ENCODE measurements at regions not wholly inside any gene's neighbourhood (a gene's known extent, or its start where the extent isn't known, plus 50 kb on each side); places are given as distances from the start of the nearest gene placed in this dataset.

DNA sequence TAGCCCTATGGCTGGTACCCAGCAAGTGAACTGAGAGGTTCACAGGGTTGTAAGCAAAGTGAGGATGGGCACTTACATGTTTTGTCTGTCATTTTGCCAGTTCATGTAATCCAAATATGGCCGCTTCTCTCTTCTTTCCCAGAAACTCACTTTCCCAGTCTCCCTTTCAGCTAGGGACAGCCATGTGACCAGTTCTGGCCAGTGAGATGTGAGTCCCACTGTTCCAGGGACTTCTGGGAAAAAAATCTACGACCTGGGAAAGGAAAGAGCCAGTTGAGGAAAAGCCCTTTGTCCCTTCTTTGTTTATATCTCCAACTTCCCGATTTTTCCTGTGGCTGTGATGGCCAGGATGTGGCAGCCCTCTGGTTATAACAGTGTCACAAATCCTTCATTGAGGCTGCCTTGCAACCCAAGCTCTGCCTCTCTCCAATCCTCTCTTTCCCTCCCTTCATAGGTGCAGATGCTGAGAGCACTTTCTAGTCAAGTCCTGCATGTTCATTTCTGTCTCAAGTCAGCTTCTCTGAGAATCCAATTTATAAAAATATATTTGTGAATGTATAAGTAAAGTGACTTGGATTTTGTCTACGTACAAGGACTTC, 148.6 kb upstream of the ZFP64 start:
- TF ChIP-seq, protein P1, sequence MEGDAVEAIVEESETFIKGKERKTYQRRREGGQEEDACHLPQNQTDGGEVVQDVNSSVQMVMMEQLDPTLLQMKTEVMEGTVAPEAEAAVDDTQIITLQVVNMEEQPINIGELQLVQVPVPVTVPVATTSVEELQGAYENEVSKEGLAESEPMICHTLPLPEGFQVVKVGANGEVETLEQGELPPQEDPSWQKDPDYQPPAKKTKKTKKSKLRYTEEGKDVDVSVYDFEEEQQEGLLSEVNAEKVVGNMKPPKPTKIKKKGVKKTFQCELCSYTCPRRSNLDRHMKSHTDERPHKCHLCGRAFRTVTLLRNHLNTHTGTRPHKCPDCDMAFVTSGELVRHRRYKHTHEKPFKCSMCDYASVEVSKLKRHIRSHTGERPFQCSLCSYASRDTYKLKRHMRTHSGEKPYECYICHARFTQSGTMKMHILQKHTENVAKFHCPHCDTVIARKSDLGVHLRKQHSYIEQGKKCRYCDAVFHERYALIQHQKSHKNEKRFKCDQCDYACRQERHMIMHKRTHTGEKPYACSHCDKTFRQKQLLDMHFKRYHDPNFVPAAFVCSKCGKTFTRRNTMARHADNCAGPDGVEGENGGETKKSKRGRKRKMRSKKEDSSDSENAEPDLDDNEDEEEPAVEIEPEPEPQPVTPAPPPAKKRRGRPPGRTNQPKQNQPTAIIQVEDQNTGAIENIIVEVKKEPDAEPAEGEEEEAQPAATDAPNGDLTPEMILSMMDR (IDR thresholded peaks at IDR 0.05; ENCODE audit: low read depth, low read length): no peak
- H3K4me3 ChIP-seq (ENCODE audit: low read depth, low read length): no peak overlapping the region
- in situ Hi-C loops (cut with HindIII; ENCODE audit: low sequenced_read_pairs): no loop called here
- DNase-seq (ENCODE audit: low read depth, low spot score): no peak

DNA sequence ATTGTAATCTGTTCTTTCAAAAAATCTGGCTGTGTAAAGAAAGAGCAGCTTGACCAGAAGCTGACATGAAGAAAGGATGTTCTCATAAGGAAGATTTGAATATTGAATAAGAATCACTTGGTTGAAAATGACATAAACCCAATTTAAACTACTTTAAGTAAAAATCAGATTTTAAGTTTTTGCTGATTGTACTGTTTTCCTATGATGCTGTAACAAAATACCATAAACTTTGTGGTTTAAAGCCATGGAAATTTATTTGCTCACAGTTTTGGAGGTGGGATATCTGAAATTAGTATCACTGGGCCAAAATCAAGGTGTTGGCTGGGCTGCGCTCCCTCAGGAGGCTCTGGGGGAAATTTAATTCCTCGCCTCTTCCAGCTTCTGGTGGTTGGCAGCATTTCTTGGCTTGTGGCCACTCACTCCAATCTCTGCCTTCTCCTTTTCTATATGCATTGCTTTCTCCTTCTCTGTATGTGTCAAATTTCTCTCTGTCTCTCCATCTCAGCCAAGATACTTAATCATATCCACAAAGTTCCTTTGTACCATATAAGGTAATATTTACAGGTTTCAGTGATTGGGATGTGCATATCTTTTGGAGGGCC, 141.2 kb upstream of the ZFP64 start:
- no peak overlapping the region for H3K4me3 ChIP-seq (ENCODE audit: low read depth, low read length)
- DNase-seq (ENCODE audit: low read depth, low spot score): no peak
- in situ Hi-C loops (cut with HindIII; ENCODE audit: low sequenced_read_pairs): no loop called here
- TF ChIP-seq, protein P1 (IDR thresholded peaks at IDR 0.05; ENCODE audit: low read depth, low read length): no peak

DNA sequence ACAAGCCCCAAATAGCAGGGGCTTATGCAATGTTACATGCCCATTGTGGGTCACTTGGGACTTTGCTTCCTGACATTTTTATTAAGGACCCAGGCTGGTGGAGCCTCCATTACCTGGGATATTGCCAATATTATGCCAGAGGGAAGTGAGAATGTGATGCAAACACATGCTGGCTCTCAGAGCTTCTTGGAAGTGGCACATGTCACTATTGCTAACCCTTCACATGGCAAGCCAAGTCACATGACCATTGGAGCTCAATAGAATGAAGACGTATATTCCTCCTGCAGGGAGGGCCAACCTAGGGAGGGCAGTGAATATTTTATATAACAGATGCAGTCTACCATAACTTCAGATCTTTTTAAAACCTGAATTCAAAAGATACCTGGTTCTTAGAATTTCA, 140.7 kb upstream of the ZFP64 start:
- no peak for DNase-seq (ENCODE audit: low read depth, low spot score)
- TF ChIP-seq, protein P1 (IDR thresholded peaks at IDR 0.05; ENCODE audit: low read depth, low read length): no peak
- in situ Hi-C loops (cut with HindIII; ENCODE audit: low sequenced_read_pairs): no loop called here
- no peak overlapping the region for H3K4me3 ChIP-seq (ENCODE audit: low read depth, low read length)

DNA sequence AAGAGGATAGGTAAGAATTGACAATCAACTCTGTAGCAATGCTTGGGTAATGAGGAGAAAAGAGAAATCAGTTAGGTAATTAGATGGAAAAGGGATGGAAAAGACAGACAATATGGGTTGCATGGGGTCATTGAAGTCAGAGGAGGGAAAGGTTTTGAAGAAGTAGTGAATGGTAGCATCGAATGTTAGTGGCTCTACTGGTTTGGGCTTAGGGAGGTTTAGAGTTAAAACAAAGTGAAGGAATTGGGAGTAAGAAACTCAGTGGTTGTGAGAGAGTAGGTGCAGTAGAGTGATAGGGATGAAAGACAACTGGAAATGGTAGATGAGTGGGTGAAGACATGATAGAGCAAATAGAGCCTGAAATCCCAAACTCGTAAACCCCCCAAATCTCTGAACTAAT, 140.1 kb upstream of the ZFP64 start:
- no peak overlapping the region for H3K4me3 ChIP-seq (ENCODE audit: low read depth, low read length)
- in situ Hi-C loops (cut with HindIII; ENCODE audit: low sequenced_read_pairs): no loop called here
- no peak for DNase-seq (ENCODE audit: low read depth, low spot score)
- TF ChIP-seq, protein P1 (IDR thresholded peaks at IDR 0.05; ENCODE audit: low read depth, low read length): no peak

DNA sequence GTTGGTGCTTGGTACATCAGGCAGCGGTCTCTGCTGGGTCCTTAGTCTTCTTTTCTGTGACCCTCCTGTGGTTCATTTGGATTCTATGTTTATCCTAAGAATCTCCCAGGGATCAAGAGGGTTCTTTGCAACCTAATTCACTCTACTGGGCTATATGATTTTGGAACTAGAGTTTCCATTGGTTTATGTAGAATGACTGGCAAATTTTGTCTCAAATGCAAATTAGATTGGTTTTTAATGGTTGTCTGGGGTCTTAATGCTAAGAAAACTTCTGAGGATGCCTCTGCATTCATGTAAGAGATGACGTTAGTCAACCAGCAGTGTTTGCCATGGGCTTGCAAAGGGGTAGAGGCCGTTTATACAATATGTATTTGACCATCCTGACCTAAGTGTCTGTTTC, 129.8 kb upstream of the ZFP64 start:
- no peak for DNase-seq (ENCODE audit: low read depth, low spot score)
- no peak overlapping the region for H3K4me3 ChIP-seq (ENCODE audit: low read depth, low read length)
- TF ChIP-seq, protein P1 (IDR thresholded peaks at IDR 0.05; ENCODE audit: low read depth, low read length): no peak
- in situ Hi-C loops (cut with HindIII; ENCODE audit: low sequenced_read_pairs): no loop called here

DNA sequence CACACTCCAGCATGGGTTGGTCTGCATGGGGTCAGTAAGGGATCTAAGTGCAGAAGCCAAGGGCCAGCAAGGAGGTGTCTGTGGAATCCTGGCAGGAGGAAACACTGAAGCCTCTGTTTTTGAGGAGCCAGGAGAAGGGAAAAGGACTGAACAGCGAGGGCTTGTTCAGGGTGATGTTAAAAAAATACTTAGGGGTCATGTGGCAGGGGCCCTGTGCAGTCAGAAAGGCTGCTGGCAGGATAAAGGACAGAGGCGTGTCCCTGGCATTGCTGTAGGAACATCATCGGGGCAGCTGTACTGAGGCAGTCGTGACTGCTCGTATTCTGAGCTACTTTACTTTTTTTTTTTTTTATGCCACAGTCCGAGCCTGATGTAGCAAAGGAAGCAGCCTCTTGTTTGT, 127.1 kb upstream of the ZFP64 start:
- no peak overlapping the region for H3K4me3 ChIP-seq (ENCODE audit: low read depth, low read length)
- in situ Hi-C loops (cut with HindIII; ENCODE audit: low sequenced_read_pairs): no loop called here
- TF ChIP-seq, protein P1 (IDR thresholded peaks at IDR 0.05; ENCODE audit: low read depth, low read length): no peak
- no peak for DNase-seq (ENCODE audit: low read depth, low spot score)

Measured in astrocyte of the spinal cord (primary cell).